Natural killer cell (primary cell): ENCODE measurements at regions not wholly inside any gene's neighbourhood (a gene's known extent, or its start where the extent isn't known, plus 50 kb on each side); places are given as distances from the start of the nearest gene placed in this dataset.

Source experiments
- ATAC-seq, 3 donors: fragments of 150-1000 bp in 2 of 3; fragments of 200-7000 bp in 1 of 3; cut with Tn5 transposase; 1 replicate in 1 of 3; 2 replicates in 2 of 3; pipeline ENCODE4 v1.10.0; 2021; ENCODE audit warnings: mild to moderate bottlenecking in 2 of 3, moderate library complexity in 2 of 3
- DNase-seq, 2 donors: peaks; one replicate each; pipeline versions ENCODE4 v3.0.0 to v3.0.0-alpha.2; 2013 to 2021; ENCODE audit warnings: mixed read lengths in 1 of 2
- H3K27ac ChIP-seq: one replicate; pipeline ENCODE4 v1.5.1; 2013; ENCODE audit warnings: mild to moderate bottlenecking, low read length
- H3K27me3 ChIP-seq: one replicate; pipeline ENCODE4 v1.6.1; 2013; ENCODE audit warnings: low read length; ENCODE audit not compliant: control insufficient read depth, insufficient read depth
- H3K36me3 ChIP-seq: one replicate; pipeline ENCODE4 v1.6.1; 2013; ENCODE audit warnings: low read length; ENCODE audit not compliant: control insufficient read depth, insufficient read depth
- H3K4me1 ChIP-seq: one replicate; pipeline ENCODE4 v1.6.1; 2013; ENCODE audit warnings: low read length; ENCODE audit not compliant: control insufficient read depth, insufficient read depth
- H3K4me3 ChIP-seq: one replicate; pipeline ENCODE4 v1.5.1; 2013; ENCODE audit warnings: low read length
- H3K9me3 ChIP-seq: one replicate; pipeline ENCODE4 v1.6.1; 2013; ENCODE audit warnings: low read length; ENCODE audit not compliant: control insufficient read depth, insufficient read depth
- H3K27ac Mint-ChIP-seq, 2 donors: one replicate each; pipeline ENCODE4 v1.8.0; 2022; ENCODE audit warnings: mild to moderate bottlenecking in 2 of 2, mixed read lengths in 2 of 2, moderate library complexity in 1 of 2
- H3K27me3 Mint-ChIP-seq, 2 donors: one replicate each; pipeline ENCODE4 v1.8.0; 2022; ENCODE audit warnings: low read depth in 2 of 2, mixed read lengths in 2 of 2
- H3K36me3 Mint-ChIP-seq: one replicate; pipeline ENCODE4 v1.8.0; 2022; ENCODE audit warnings: mixed read lengths
- H3K4me1 Mint-ChIP-seq, 2 donors: one replicate each; pipeline ENCODE4 v1.8.0; 2022; ENCODE audit warnings: mixed read lengths in 2 of 2
- H3K4me3 Mint-ChIP-seq: one replicate; pipeline ENCODE4 v1.8.0; 2022; ENCODE audit warnings: mild to moderate bottlenecking, moderate library complexity, mixed read lengths
- H3K9me3 Mint-ChIP-seq, 2 donors: one replicate each; pipeline ENCODE4 v1.8.0; 2022; ENCODE audit warnings: mixed read lengths in 2 of 2
- WGBS: methylation state at CpG from one replicate; pipeline ENCODE4 v1.1.7; 2013; ENCODE audit warnings: missing lambda C conversion rate; ENCODE audit not compliant: insufficient coverage; 5-methylcytosine and 5-hydroxymethylcytosine counted together
- intact Hi-C: fragments of 100-400 bp; cut with micrococcal nuclease; formaldehyde crosslinking; loops from one replicate; pipeline ENCODE4 v1.14.2; 2022
- TF ChIP-seq, protein P1 (sequence below): fragments of 200-600 bp; IDR thresholded peaks from one replicate; pipeline ENCODE4 v1.8.0; 2022; ENCODE audit warnings: antibody characterized with exemption

DNA sequence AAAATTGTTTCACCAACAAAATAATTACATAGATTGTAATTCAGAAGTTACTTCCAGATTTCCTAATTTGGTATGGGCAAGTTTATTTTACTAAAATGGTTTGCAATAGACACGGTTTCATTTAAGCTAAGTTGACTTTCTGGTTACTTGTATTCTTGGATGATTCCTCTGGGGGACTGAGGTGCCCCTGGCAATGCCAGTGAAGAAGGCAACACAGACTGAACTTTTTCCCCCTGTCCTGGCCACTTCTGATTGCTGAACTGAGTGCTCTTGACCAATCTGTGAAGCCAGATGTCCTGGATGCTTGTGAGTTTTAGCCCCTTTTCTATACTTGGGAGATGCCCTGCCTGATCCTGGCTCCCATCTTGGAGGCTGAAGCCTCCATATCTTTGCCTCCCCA is 66.3 kb upstream of the FANCC start:
- Mint-ChIP-seq H3K4me3 (no peak overlapping the region), H3K4me1 (no peaks in the 10 kb centered on the region), H3K9me3 (no peaks in the 10 kb centered on the region), H3K27me3 (peaks cover 39 to 49% of the 10 kb centered on the region in 2 donors), H3K27ac (no peak overlapping the region), H3K36me3 (no peaks in the 10 kb centered on the region)
- Histone ChIP-seq H3K9me3 (no peaks in the 10 kb centered on the region), H3K27ac (no peak overlapping the region), H3K4me1 (no peaks in the 10 kb centered on the region), H3K27me3 (peaks cover 8% of the 10 kb centered on the region), H3K36me3 (no peaks in the 10 kb centered on the region), H3K4me3 (no peak overlapping the region)
- TF ChIP-seq, protein P1, sequence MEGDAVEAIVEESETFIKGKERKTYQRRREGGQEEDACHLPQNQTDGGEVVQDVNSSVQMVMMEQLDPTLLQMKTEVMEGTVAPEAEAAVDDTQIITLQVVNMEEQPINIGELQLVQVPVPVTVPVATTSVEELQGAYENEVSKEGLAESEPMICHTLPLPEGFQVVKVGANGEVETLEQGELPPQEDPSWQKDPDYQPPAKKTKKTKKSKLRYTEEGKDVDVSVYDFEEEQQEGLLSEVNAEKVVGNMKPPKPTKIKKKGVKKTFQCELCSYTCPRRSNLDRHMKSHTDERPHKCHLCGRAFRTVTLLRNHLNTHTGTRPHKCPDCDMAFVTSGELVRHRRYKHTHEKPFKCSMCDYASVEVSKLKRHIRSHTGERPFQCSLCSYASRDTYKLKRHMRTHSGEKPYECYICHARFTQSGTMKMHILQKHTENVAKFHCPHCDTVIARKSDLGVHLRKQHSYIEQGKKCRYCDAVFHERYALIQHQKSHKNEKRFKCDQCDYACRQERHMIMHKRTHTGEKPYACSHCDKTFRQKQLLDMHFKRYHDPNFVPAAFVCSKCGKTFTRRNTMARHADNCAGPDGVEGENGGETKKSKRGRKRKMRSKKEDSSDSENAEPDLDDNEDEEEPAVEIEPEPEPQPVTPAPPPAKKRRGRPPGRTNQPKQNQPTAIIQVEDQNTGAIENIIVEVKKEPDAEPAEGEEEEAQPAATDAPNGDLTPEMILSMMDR, result no peak
- DNase-seq, result no peak
- ATAC-seq, result no peak
- WGBS, result 68% methylated on average over 1 of the region's 1 CpG
- intact Hi-C loops, result no loop called here

DNA sequence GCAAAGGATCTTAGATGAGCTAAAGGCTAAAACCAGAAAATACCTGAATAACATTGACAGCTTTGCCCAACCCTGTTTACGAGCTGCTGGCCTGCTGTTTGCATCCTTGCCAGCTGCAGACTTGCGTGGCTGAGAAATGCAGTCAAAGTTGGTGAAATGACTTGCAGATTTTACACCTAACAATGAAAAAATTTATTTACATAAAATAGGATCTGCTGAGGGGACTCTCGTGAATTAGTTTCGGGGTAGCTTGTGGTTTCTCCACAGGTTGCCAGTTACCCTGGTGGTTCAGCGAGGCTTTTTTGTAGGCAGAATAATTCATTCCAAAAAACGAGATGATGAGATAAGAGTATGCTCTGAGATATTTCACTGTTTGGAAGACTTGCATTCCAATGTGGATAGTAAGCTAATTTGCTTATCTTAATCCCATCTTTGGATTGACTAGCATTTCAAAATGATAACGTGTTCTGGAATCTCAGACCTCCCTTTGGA is 65.7 kb upstream of the FANCC start:
- H3K4me1 Mint-ChIP-seq, result no peaks in the 10 kb centered on the region
- H3K4me1 ChIP-seq, result no peaks in the 10 kb centered on the region
- no peak overlapping the region for H3K27ac Mint-ChIP-seq
- TF ChIP-seq, protein P1, result no peak
- H3K4me3 Mint-ChIP-seq, result no peak overlapping the region
- intact Hi-C loops, result no loop called here
- no peak for ATAC-seq
- no peak overlapping the region for H3K4me3 ChIP-seq
- H3K27me3 ChIP-seq, result peaks cover 8% of the 10 kb centered on the region
- no peaks in the 10 kb centered on the region for H3K9me3 ChIP-seq
- no peak overlapping the region for H3K27ac ChIP-seq
- H3K27me3 Mint-ChIP-seq, result peaks cover 36 to 53% of the 10 kb centered on the region in 2 donors
- no peak for DNase-seq
- H3K36me3 ChIP-seq, result no peaks in the 10 kb centered on the region
- 66% methylated on average over 7 of the region's 7 CpGs for WGBS
- no peaks in the 10 kb centered on the region for H3K9me3 Mint-ChIP-seq
- no peaks in the 10 kb centered on the region for H3K36me3 Mint-ChIP-seq

DNA sequence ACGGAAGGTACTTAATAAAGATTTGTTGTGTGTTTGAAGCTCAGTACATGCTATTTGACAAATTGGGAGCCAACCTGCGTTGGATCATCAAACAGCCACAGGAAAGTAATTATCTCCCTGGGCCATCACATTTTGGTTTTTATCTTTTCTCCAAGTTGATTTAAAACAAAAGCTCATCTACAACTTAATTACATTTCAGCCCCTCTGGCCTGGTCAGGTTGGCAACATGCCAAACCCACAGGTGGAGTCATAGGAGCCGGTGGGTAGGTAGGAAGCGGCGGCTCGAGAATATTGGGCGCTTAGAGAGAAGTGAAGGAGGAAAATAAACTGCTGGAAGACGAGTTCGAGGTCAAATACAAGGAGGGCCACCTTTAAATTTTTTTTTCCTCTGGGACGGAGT is 64.9 kb upstream of the FANCC start:
- peaks cover 36 to 60% of the 10 kb centered on the region in 2 donors for H3K27me3 Mint-ChIP-seq
- H3K27ac ChIP-seq, result no peak overlapping the region
- no peaks in the 10 kb centered on the region for H3K4me1 Mint-ChIP-seq
- H3K36me3 ChIP-seq, result no peaks in the 10 kb centered on the region
- no peaks in the 10 kb centered on the region for H3K4me1 ChIP-seq
- intact Hi-C loops, result no loop called here
- no peak overlapping the region for H3K4me3 ChIP-seq
- H3K9me3 ChIP-seq, result no peaks in the 10 kb centered on the region
- peaks cover 9% of the 10 kb centered on the region for H3K27me3 ChIP-seq
- H3K27ac Mint-ChIP-seq, result no peak overlapping the region
- TF ChIP-seq, protein P1, result no peak
- no peaks in the 10 kb centered on the region for H3K36me3 Mint-ChIP-seq
- no peak for DNase-seq
- H3K9me3 Mint-ChIP-seq, result no peaks in the 10 kb centered on the region
- H3K4me3 Mint-ChIP-seq, result no peak overlapping the region
- 75% methylated on average over 10 of the region's 10 CpGs for WGBS
- no peak for ATAC-seq

DNA sequence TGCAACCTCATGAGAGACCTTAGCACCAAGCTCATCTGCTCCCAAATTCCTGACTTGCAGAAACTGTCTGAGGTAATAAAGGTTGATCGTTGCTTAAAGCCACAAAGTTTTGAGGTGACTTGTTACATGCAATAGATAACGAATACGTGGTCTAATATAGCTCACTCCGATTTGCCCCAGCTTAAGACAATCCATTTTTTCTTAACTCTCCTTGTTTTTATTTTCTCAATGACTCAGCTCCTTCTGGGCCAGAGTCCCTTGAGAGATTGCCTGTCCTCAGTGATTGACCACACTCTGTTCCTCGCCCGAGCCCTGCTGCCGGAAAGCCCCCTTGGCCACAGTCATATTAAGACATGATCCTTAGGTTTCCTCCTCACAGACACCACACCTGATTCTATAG is 63.7 kb upstream of the FANCC start:
- Histone ChIP-seq H3K36me3 (no peaks in the 10 kb centered on the region), H3K27ac (no peak overlapping the region), H3K4me1 (no peaks in the 10 kb centered on the region), H3K27me3 (peaks cover 17% of the 10 kb centered on the region), H3K4me3 (no peak overlapping the region), H3K9me3 (no peaks in the 10 kb centered on the region)
- Mint-ChIP-seq H3K4me3 (no peak overlapping the region), H3K9me3 (no peaks in the 10 kb centered on the region), H3K27ac (no peak overlapping the region), H3K4me1 (no peaks in the 10 kb centered on the region), H3K36me3 (no peaks in the 10 kb centered on the region), H3K27me3 (peaks cover 38 to 58% of the 10 kb centered on the region in 2 donors)
- DNase-seq (no peak), ATAC-seq (no peak)
- 53% methylated on average over 7 of the region's 7 CpGs for WGBS
- intact Hi-C loops, result no loop called here
- TF ChIP-seq, protein P1, result no peak
